ENCODE measurements at regions not wholly inside any gene's neighbourhood (a gene's known extent, or its start where the extent isn't known, plus 50 kb on each side); places are given as distances from the start of the nearest gene placed in this dataset.

DNA sequence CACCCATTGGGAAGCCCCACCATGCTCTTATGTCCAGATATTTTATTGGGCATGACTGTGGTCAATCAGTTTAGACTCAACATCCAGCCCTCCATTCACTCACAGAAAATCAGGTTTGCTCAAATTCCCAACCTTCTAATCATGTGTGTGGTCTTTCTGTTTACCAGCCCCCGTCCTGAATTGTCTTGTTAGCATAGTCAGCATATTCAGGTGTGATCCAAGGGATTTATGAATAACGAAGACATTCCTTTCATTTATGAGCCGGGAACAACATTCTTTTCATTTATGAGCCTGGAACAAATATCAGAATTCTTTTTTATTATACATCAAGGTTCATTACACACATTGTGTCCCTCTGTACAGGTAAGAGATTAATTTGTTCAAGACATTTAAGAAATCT is 376.3 kb upstream of the POM121L12 start:
- Histone ChIP-seq H3K27ac (no peak overlapping the region), H3K36me3 (no peaks in the 10 kb centered on the region), H3K9me3 (ENCODE audit: severe bottlenecking) (no peaks in the 10 kb centered on the region), H3K4me3 (ENCODE audit: low read depth, low read length) (no peak overlapping the region), H3K27me3 (ENCODE audit: insufficient read depth, low read depth, severe bottlenecking) (no peaks in the 10 kb centered on the region)
- TF ChIP-seq, protein P1, sequence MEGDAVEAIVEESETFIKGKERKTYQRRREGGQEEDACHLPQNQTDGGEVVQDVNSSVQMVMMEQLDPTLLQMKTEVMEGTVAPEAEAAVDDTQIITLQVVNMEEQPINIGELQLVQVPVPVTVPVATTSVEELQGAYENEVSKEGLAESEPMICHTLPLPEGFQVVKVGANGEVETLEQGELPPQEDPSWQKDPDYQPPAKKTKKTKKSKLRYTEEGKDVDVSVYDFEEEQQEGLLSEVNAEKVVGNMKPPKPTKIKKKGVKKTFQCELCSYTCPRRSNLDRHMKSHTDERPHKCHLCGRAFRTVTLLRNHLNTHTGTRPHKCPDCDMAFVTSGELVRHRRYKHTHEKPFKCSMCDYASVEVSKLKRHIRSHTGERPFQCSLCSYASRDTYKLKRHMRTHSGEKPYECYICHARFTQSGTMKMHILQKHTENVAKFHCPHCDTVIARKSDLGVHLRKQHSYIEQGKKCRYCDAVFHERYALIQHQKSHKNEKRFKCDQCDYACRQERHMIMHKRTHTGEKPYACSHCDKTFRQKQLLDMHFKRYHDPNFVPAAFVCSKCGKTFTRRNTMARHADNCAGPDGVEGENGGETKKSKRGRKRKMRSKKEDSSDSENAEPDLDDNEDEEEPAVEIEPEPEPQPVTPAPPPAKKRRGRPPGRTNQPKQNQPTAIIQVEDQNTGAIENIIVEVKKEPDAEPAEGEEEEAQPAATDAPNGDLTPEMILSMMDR (IDR thresholded peaks at IDR 0.05; ENCODE audit: low read depth, low read length): no peak
- no peak for DNase-seq

DNA sequence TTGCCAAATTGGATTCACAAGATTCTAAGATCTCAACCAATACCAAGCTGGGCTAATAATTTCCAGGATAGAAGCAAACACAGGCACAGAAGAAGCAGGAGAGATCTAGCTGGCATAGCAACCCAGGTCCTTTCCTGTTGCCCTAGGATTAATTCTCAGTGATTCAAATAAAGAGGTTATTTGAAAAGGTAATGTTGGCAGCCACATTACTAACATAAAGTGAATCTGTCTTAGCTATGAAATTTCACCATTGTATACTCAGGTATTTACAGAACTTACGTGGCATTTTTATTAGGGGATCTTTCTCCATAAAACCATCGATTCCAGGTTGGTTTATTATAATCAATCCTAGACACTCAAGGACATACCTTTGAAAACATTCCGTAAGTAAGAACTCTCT is 379.3 kb upstream of the POM121L12 start:
- H3K36me3 ChIP-seq: no peaks in the 10 kb centered on the region
- H3K4me3 ChIP-seq (ENCODE audit: low read depth, low read length): no peak overlapping the region
- no peaks in the 10 kb centered on the region for H3K27me3 ChIP-seq (ENCODE audit: insufficient read depth, low read depth, severe bottlenecking)
- H3K27ac ChIP-seq: no peak overlapping the region
- no peak for DNase-seq
- H3K9me3 ChIP-seq (ENCODE audit: severe bottlenecking): no peaks in the 10 kb centered on the region
- TF ChIP-seq, protein P1 (IDR thresholded peaks at IDR 0.05; ENCODE audit: low read depth, low read length): no peak

DNA sequence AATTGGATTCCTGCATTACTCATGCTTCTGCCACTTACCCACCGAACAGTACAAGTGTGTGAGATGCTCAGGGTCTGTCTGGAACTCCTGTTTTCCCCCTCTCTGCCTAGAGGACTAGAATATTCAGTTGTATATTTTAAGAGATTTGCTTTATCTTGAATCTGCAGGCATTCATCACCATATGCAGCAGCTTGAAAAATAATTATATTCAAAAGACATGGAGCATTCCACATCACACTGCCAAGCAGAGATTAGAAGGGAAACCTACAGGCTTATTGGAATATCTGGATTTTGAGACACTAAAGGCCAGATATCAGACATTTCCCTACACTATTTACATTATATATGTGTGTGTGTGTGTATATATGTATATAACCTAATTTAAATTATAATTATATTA is 382.8 kb upstream of the POM121L12 start:
- TF ChIP-seq, protein P1 (IDR thresholded peaks at IDR 0.05; ENCODE audit: low read depth, low read length): no peak
- H3K9me3 ChIP-seq (ENCODE audit: severe bottlenecking): no peaks in the 10 kb centered on the region
- no peak for DNase-seq
- H3K4me3 ChIP-seq (ENCODE audit: low read depth, low read length): no peak overlapping the region
- H3K36me3 ChIP-seq: no peaks in the 10 kb centered on the region
- no peaks in the 10 kb centered on the region for H3K27me3 ChIP-seq (ENCODE audit: insufficient read depth, low read depth, severe bottlenecking)
- no peak overlapping the region for H3K27ac ChIP-seq

DNA sequence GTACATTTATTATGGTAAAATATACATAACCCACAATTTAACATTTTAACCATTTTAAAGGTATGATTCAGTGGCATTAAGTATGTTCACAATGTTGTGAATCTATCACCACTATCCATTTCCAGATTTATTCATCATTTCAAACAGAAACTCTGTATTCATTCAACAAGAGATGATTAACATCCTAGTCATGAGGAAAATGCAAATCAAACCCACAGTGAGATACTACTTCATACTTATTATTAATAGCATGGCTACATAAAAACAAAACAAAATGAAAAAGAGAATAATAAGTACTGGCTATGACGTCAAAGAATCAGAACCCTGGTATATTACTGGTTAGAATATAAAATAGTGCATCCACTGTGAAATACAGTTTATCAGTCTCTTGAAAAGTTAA is 386.6 kb upstream of the POM121L12 start:
- Histone ChIP-seq H3K36me3 (no peaks in the 10 kb centered on the region), H3K27me3 (ENCODE audit: insufficient read depth, low read depth, severe bottlenecking) (no peaks in the 10 kb centered on the region), H3K4me3 (ENCODE audit: low read depth, low read length) (no peak overlapping the region), H3K9me3 (ENCODE audit: severe bottlenecking) (no peaks in the 10 kb centered on the region), H3K27ac (no peak overlapping the region)
- TF ChIP-seq, protein P1 (IDR thresholded peaks at IDR 0.05; ENCODE audit: low read depth, low read length): no peak
- DNase-seq: no peak

DNA sequence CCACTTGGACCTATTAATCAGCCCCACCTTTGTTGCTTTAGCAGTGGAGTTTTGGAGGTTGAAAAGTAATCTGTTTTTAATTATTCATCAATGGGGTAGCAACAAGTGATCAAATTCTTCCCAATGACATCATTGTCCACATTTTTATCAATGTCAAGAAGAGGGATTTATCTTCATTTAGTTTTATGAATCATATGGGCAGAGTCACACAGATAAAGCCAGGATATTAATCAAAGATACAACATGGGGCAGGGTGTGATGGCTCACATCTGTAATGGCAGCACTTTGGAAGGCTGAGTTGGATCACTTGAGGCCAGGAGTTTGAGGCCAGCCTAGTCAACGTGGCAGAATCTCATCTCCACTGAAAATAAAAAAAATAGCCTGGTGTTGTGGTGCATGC is 388.4 kb upstream of the POM121L12 start:
- Histone ChIP-seq H3K27me3 (ENCODE audit: insufficient read depth, low read depth, severe bottlenecking) (no peaks in the 10 kb centered on the region), H3K9me3 (ENCODE audit: severe bottlenecking) (no peaks in the 10 kb centered on the region), H3K4me3 (ENCODE audit: low read depth, low read length) (no peak overlapping the region), H3K27ac (no peak overlapping the region), H3K36me3 (no peaks in the 10 kb centered on the region)
- TF ChIP-seq, protein P1 (IDR thresholded peaks at IDR 0.05; ENCODE audit: low read depth, low read length): no peak
- DNase-seq: no peak

DNA sequence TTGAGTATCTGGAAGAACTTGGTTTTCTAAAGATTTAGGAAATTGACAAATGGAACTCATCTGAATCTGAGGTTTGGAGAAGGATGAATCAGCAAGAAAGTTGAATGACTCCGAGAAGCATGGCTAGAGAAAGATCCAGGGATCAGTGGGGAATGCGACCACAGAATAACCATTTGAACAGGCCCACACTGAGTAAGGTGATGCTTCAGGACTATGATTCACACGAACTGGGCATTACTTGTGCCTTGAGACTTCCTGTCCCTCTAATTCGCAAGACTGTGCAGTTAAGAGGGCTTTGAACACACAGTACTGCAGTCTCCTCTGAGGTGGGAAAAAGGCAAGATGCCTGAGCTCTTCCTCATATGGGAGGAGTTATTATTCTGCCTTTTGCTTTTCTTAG is 395.5 kb upstream of the POM121L12 start:
- Histone ChIP-seq H3K36me3 (no peaks in the 10 kb centered on the region), H3K27me3 (ENCODE audit: insufficient read depth, low read depth, severe bottlenecking) (no peaks in the 10 kb centered on the region), H3K4me3 (ENCODE audit: low read depth, low read length) (no peak overlapping the region), H3K9me3 (ENCODE audit: severe bottlenecking) (no peaks in the 10 kb centered on the region), H3K27ac (no peak overlapping the region)
- TF ChIP-seq, protein P1 (IDR thresholded peaks at IDR 0.05; ENCODE audit: low read depth, low read length): no peak
- DNase-seq: no peak

All from WERI-Rb-1 (cell line).